Astrocyte of the spinal cord (primary cell): ENCODE measurements at regions not wholly inside any gene's neighbourhood (a gene's known extent, or its start where the extent isn't known, plus 50 kb on each side); places are given as distances from the start of the nearest gene placed in this dataset.

Experiments
- DNase-seq: peaks from one replicate; pipeline ENCODE4 v3.0.0; 2011; ENCODE audit warnings: low read depth, low spot score
- H3K4me3 ChIP-seq: 2 replicates; pipeline ENCODE4 v1.5.1; 2011; ENCODE audit warnings: low read depth, mild to moderate bottlenecking, low read length, moderate library complexity
- CTCF ChIP-seq: IDR thresholded peaks from 2 replicates; pipeline ENCODE4 v1.5.1; 2012; ENCODE audit warnings: low read depth, mild to moderate bottlenecking, low read length, inconsistent platforms
- in situ Hi-C: cut with HindIII; loops from 2 replicates; pipeline ENCODE4 v1.10.0; 2017; ENCODE audit warnings: low sequenced_read_pairs

- H3K4me3 ChIP-seq = no peak overlapping the region
- no peak for TF ChIP-seq CTCF
- DNase-seq = no peak
- in situ Hi-C loops = no loop called here
Observed at GRCh38 chr2:8322634-8323033, 359.2 kb upstream of the ID2 start.

GRCh38 chr2:8324164-8324856, 357.5 kb upstream of the ID2 start:
- DNase-seq = no peak
- no peak overlapping the region for H3K4me3 ChIP-seq
- no peak for TF ChIP-seq CTCF
- in situ Hi-C loops = no loop called here

GRCh38 chr2:8324901-8325300, 357.0 kb upstream of the ID2 start:
- TF ChIP-seq CTCF = no peak
- H3K4me3 ChIP-seq = no peak overlapping the region
- in situ Hi-C loops = no loop called here
- no peak for DNase-seq

- in situ Hi-C loops = no loop called here
- DNase-seq = no peak
- no peak overlapping the region for H3K4me3 ChIP-seq
- TF ChIP-seq CTCF = no peak
Observed at GRCh38 chr2:8327371-8328100, 354.3 kb upstream of the ID2 start.

- in situ Hi-C loops = no loop called here
- no peak for TF ChIP-seq CTCF
- no peak for DNase-seq
- H3K4me3 ChIP-seq = no peak overlapping the region
Observed at GRCh38 chr2:8328217-8328616, 353.6 kb upstream of the ID2 start.

GRCh38 chr2:8329660-8330622, 351.9 kb upstream of the ID2 start:
- TF ChIP-seq CTCF = no peak
- DNase-seq = no peak
- H3K4me3 ChIP-seq = no peak overlapping the region
- in situ Hi-C loops = no loop called here
